GM23248 (cell line): ENCODE measurements at regions not wholly inside any gene's neighbourhood (a gene's known extent, or its start where the extent isn't known, plus 50 kb on each side); places are given as distances from the start of the nearest gene placed in this dataset.

Experiments
- DNase-seq: peaks from one replicate; pipeline ENCODE4 v3.0.0-alpha.2; 2015
- H2AFZ ChIP-seq: fragments of 200-600 bp; sonication (generic); 2 replicates; pipeline ENCODE4 v1.6.1; 2016; ENCODE audit warnings: antibody characterized with exemption
- H3F3A ChIP-seq: fragments of 200-600 bp; sonication (generic); 2 replicates; pipeline ENCODE4 v1.6.1; 2016; ENCODE audit warnings: mild to moderate bottlenecking, antibody characterized with exemption, mixed run types; ENCODE audit not compliant: insufficient read depth
- H3K27ac ChIP-seq: fragments of 200-600 bp; sonication (generic); 2 replicates; pipeline ENCODE4 v1.5.1; 2016; ENCODE audit warnings: mild to moderate bottlenecking
- H3K27me3 ChIP-seq: fragments of 200-600 bp; sonication (generic); replicated peaks from 2 replicates; pipeline ENCODE4 v1.6.1; 2016; ENCODE audit warnings: mild to moderate bottlenecking; ENCODE audit not compliant: insufficient read depth
- H3K36me3 ChIP-seq: fragments of 200-600 bp; sonication (generic); 2 replicates; pipeline ENCODE4 v1.6.1; 2016; ENCODE audit warnings: low read depth, mild to moderate bottlenecking
- H3K4me1 ChIP-seq: fragments of 200-600 bp; sonication (generic); 2 replicates; pipeline ENCODE4 v1.6.1; 2016; ENCODE audit warnings: mild to moderate bottlenecking; ENCODE audit not compliant: insufficient read depth
- H3K4me2 ChIP-seq: fragments of 200-600 bp; sonication (generic); one replicate; pipeline ENCODE4 v1.6.1; 2016; ENCODE audit warnings: mild to moderate bottlenecking; ENCODE audit not compliant: unreplicated experiment
- H3K4me3 ChIP-seq: fragments of 200-600 bp; sonication (generic); 2 replicates; pipeline ENCODE4 v1.5.1; 2016; ENCODE audit warnings: mild to moderate bottlenecking
- H3K79me2 ChIP-seq: fragments of 200-600 bp; sonication (generic); 2 replicates; pipeline ENCODE4 v1.6.1; 2016; ENCODE audit warnings: mild to moderate bottlenecking; ENCODE audit not compliant: insufficient read depth
- H3K9ac ChIP-seq: fragments of 200-600 bp; sonication (generic); 2 replicates; pipeline ENCODE4 v1.6.1; 2016; ENCODE audit warnings: mild to moderate bottlenecking
- H3K9me2 ChIP-seq: fragments of 200-600 bp; sonication (generic); 2 replicates; pipeline ENCODE4 v1.6.1; 2016; ENCODE audit warnings: mixed run types, mild to moderate bottlenecking, moderate library complexity; ENCODE audit not compliant: insufficient read depth
- H3K9me3 ChIP-seq: fragments of 200-600 bp; sonication (generic); one replicate; pipeline ENCODE4 v1.6.1; 2017; ENCODE audit warnings: low read depth
- H4K20me1 ChIP-seq: fragments of 200-600 bp; sonication (generic); 2 replicates; pipeline ENCODE4 v1.6.0; 2016; ENCODE audit not compliant: insufficient read depth
- EZH2 ChIP-seq: fragments of 200-600 bp; sonication (generic); IDR thresholded peaks from 2 replicates; pipeline ENCODE4 v1.6.1; 2018; ENCODE audit warnings: antibody characterized with exemption, mild to moderate bottlenecking; ENCODE audit not compliant: insufficient read depth, poor library complexity, severe bottlenecking
- EZH2phosphoT487 ChIP-seq: fragments of 200-600 bp; sonication (generic); IDR thresholded peaks from 2 replicates; pipeline ENCODE4 v1.6.1; 2018; ENCODE audit warnings: antibody characterized with exemption, moderate library complexity, mild to moderate bottlenecking, low read depth; ENCODE audit not compliant: insufficient read depth
- WGBS, 2 experiments: methylation state at CpG; one replicate each; pipeline ENCODE4 v1.1.6; 2015 to 2017; ENCODE audit warnings: low lambda C conversion rate in 2 of 2, low coverage in 1 of 2; ENCODE audit errors: missing lambda C conversion rate in 2 of 2; 5-methylcytosine and 5-hydroxymethylcytosine counted together
- in situ Hi-C: fragments of 300-500 bp; cut with MboI; formaldehyde crosslinking; loops from 2 replicates; pipeline ENCODE4 v1.15.0; 2020

DNA sequence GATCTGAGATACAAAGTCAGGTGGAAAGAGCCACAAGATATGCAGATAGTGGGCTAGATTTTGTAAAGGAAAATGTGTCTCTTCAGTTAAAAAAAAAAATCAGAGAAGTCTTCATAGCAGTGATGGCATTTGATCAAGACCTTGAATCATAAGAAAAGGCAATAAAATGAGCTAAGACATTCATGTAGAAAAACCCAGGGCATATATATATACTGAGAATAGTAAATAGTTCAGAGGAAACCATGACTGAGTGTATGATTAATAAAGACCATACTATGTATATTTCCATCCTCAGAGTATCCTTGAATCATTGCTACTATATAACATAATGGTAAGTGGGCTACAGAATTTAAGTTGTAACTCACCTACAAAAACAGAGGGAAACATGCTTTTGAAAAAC lies 321.7 kb upstream of the NR5A2 start:
- in situ Hi-C loops = no loop called here

GRCh38 chr1:199706826-199707606 lies 320.5 kb upstream of the NR5A2 start:
- H3K9ac ChIP-seq = no peak overlapping the region
- H3K4me1 ChIP-seq = peaks cover under 1% of the 10 kb centered on the region; the same call in 1 of the 2 replicates
- DNase-seq = no peak
- H3K36me3 ChIP-seq = no peaks in the 10 kb centered on the region
- no peaks in the 10 kb centered on the region for H3K27me3 ChIP-seq
- no peak overlapping the region for H3K27ac ChIP-seq
- in situ Hi-C loops = no loop called here
- H3K4me2 ChIP-seq = no peak overlapping the region
- TF ChIP-seq EZH2phosphoT487 (no peak), EZH2 (no peak)
- peaks cover 4% of the 10 kb centered on the region; the same call in 1 of the 2 replicates for H3K9me2 ChIP-seq
- H3K4me3 ChIP-seq = no peak overlapping the region
- H3K9me3 ChIP-seq = no peaks in the 10 kb centered on the region
- no peaks in the 10 kb centered on the region for H3K79me2 ChIP-seq
- H4K20me1 ChIP-seq = no peaks in the 10 kb centered on the region
- no peaks in the 10 kb centered on the region for H3F3A ChIP-seq
- H2AFZ ChIP-seq = no peak overlapping the region
- 69 to 79% methylated on average over 4 to 5 of the region's 5 CpGs for WGBS, 2 experiments

More for the DNA sequence above, 321.7 kb upstream of the NR5A2 start:
- Histone ChIP-seq H3K9ac (no peak overlapping the region), H3K4me2 (no peak overlapping the region), H3K9me3 (no peaks in the 10 kb centered on the region), H3K4me1 (peaks cover 7% of the 10 kb centered on the region; the same call in 1 of the 2 replicates), H3K36me3 (no peaks in the 10 kb centered on the region), H4K20me1 (no peaks in the 10 kb centered on the region), H3K4me3 (no peak overlapping the region), H3K9me2 (peaks cover 4% of the 10 kb centered on the region; the same call in 1 of the 2 replicates), H3K27me3 (no peaks in the 10 kb centered on the region), H3K27ac (no peak overlapping the region), H3F3A (no peaks in the 10 kb centered on the region), H2AFZ (no peak overlapping the region), H3K79me2 (no peaks in the 10 kb centered on the region)
- no peak for DNase-seq
- TF ChIP-seq EZH2 = no peak
- no peak for TF ChIP-seq EZH2phosphoT487

- no peak for DNase-seq
These were observed 316.5 kb upstream of the NR5A2 start for GRCh38 chr1:199710974-199711373.

GRCh38 chr1:199716729-199717128 lies 310.8 kb upstream of the NR5A2 start:
- H3K9me2 ChIP-seq = no peaks in the 10 kb centered on the region
- in situ Hi-C loops = no loop called here
- WGBS, 2 experiments = 80 to 84% methylated on average over 1 of the region's 1 CpG
- H2AFZ ChIP-seq = no peak overlapping the region
- TF ChIP-seq EZH2phosphoT487 (no peak), EZH2 (no peak)
- no peaks in the 10 kb centered on the region for H3K4me1 ChIP-seq
- DNase-seq = no peak
- H3K4me3 ChIP-seq = no peak overlapping the region
- no peak overlapping the region for H3K27ac ChIP-seq
- H3F3A ChIP-seq = no peaks in the 10 kb centered on the region
- H3K4me2 ChIP-seq = no peak overlapping the region
- no peaks in the 10 kb centered on the region for H4K20me1 ChIP-seq
- H3K9ac ChIP-seq = no peak overlapping the region
- no peaks in the 10 kb centered on the region for H3K27me3 ChIP-seq
- H3K36me3 ChIP-seq = no peaks in the 10 kb centered on the region
- H3K9me3 ChIP-seq = no peaks in the 10 kb centered on the region
- no peaks in the 10 kb centered on the region for H3K79me2 ChIP-seq

More at GRCh38 chr1:199710974-199711373, 316.5 kb upstream of the NR5A2 start:
- no peaks in the 10 kb centered on the region for H4K20me1 ChIP-seq
- H3K79me2 ChIP-seq = no peaks in the 10 kb centered on the region
- in situ Hi-C loops = no loop called here
- TF ChIP-seq EZH2phosphoT487 (no peak), EZH2 (no peak)
- no peaks in the 10 kb centered on the region for H3F3A ChIP-seq
- no peaks in the 10 kb centered on the region for H3K27me3 ChIP-seq
- H2AFZ ChIP-seq = no peak overlapping the region
- H3K4me1 ChIP-seq = no peaks in the 10 kb centered on the region
- H3K36me3 ChIP-seq = no peaks in the 10 kb centered on the region
- H3K9ac ChIP-seq = no peak overlapping the region
- WGBS, 2 experiments = 14 to 16% methylated on average over 2 of the region's 2 CpGs
- no peak overlapping the region for H3K4me2 ChIP-seq
- H3K27ac ChIP-seq = no peak overlapping the region
- H3K9me3 ChIP-seq = no peaks in the 10 kb centered on the region
- H3K9me2 ChIP-seq = peaks cover 2% of the 10 kb centered on the region; the same call in 1 of the 2 replicates
- no peak overlapping the region for H3K4me3 ChIP-seq
